ENCODE measurements at regions not wholly inside any gene's neighbourhood (a gene's known extent, or its start where the extent isn't known, plus 50 kb on each side); places are given as distances from the start of the nearest gene placed in this dataset.

DNA sequence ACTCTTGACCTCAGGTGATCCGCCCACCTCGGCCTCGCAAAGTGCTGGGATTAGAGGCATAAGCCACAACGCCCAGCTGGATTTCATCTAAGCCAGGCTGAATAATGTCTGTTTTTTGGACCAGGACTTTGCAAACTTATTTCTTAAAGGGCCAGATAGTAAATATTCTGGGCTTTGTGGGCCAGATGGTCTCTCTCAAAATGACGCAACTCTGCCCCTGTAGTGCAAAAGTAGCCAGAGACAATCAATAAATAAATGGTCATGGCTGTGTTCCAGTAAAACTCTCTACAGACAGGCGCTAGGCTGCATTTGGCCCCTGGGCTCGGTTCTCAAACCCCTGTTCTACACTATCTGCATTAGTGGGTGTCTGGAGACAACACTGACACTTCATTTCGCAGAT lies 121.9 kb upstream of the CDH13 start:
- H3K9me3 ChIP-seq: no peaks in the 10 kb centered on the region
- no peaks in the 10 kb centered on the region for H3K27me3 ChIP-seq (replicated peaks; ENCODE audit: insufficient read depth)
- no peaks in the 10 kb centered on the region for H3K4me1 ChIP-seq (ENCODE audit: control insufficient read depth in 1 of 2, low read depth in 2 of 2)
- no peak overlapping the region for H3K27ac ChIP-seq
- ATAC-seq (ENCODE audit: insufficient number of reproducible peaks, low FRiP score, low read depth) (no peak), DNase-seq (ENCODE audit: low spot score) (no peak)
- TF ChIP-seq, protein P1, sequence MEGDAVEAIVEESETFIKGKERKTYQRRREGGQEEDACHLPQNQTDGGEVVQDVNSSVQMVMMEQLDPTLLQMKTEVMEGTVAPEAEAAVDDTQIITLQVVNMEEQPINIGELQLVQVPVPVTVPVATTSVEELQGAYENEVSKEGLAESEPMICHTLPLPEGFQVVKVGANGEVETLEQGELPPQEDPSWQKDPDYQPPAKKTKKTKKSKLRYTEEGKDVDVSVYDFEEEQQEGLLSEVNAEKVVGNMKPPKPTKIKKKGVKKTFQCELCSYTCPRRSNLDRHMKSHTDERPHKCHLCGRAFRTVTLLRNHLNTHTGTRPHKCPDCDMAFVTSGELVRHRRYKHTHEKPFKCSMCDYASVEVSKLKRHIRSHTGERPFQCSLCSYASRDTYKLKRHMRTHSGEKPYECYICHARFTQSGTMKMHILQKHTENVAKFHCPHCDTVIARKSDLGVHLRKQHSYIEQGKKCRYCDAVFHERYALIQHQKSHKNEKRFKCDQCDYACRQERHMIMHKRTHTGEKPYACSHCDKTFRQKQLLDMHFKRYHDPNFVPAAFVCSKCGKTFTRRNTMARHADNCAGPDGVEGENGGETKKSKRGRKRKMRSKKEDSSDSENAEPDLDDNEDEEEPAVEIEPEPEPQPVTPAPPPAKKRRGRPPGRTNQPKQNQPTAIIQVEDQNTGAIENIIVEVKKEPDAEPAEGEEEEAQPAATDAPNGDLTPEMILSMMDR (IDR thresholded peaks at IDR 0.05): no peak
- no peaks in the 10 kb centered on the region for H3K36me3 ChIP-seq
- no peak overlapping the region for H3K4me3 ChIP-seq

DNA sequence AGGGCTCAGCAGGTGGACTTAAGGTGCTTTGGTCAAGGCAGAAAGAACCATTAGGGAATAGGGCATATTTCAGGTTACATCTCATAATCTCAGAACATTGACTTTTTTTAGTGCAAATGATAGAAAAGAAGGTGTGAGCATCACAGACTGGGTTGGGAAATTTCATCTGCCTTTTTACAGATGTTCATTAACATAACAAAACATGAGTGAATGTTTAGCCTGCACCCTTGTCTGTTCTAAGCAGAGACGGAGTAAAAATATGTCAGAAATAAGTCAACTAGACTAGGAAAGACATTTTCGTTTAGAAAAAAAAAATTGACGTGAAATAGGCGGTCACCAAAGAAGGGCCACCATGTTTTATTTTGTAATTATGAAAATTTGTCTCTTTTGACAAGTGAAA lies 127.5 kb upstream of the CDH13 start:
- Histone ChIP-seq H3K36me3 (no peaks in the 10 kb centered on the region), H3K27ac (no peak overlapping the region), H3K27me3 (replicated peaks; ENCODE audit: insufficient read depth) (no peaks in the 10 kb centered on the region), H3K4me3 (no peak overlapping the region), H3K9me3 (no peaks in the 10 kb centered on the region), H3K4me1 (ENCODE audit: control insufficient read depth in 1 of 2, low read depth in 2 of 2) (no peaks in the 10 kb centered on the region)
- ATAC-seq (ENCODE audit: insufficient number of reproducible peaks, low FRiP score, low read depth): no peak
- TF ChIP-seq, protein P1 (IDR thresholded peaks at IDR 0.05): no peak
- no peak for DNase-seq (ENCODE audit: low spot score)

DNA sequence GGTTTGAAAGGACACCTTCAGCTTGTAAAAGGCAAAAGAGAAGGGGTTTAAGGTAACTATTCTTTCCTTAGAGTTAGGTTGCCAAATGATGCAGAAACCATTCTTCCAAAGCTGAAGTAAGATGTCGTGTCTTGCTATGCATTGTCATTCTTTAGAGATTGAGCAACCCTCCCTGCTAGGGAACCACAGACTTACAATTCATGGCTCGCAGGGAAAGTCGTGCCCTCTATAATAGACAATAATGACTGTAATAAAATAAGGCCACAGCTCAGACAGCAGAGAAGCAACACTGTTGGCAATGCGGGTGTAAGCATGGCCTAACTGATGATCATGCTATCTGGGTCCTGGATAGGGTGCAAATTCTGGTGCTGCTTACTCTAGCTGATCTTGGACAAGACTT lies 129.6 kb upstream of the CDH13 start:
- Histone ChIP-seq H3K4me3 (no peak overlapping the region), H3K36me3 (no peaks in the 10 kb centered on the region), H3K9me3 (no peaks in the 10 kb centered on the region), H3K27ac (no peak overlapping the region), H3K27me3 (replicated peaks; ENCODE audit: insufficient read depth) (no peaks in the 10 kb centered on the region), H3K4me1 (ENCODE audit: control insufficient read depth in 1 of 2, low read depth in 2 of 2) (no peaks in the 10 kb centered on the region)
- no peak for ATAC-seq (ENCODE audit: insufficient number of reproducible peaks, low FRiP score, low read depth)
- TF ChIP-seq, protein P1 (IDR thresholded peaks at IDR 0.05): no peak
- no peak for DNase-seq (ENCODE audit: low spot score)

DNA sequence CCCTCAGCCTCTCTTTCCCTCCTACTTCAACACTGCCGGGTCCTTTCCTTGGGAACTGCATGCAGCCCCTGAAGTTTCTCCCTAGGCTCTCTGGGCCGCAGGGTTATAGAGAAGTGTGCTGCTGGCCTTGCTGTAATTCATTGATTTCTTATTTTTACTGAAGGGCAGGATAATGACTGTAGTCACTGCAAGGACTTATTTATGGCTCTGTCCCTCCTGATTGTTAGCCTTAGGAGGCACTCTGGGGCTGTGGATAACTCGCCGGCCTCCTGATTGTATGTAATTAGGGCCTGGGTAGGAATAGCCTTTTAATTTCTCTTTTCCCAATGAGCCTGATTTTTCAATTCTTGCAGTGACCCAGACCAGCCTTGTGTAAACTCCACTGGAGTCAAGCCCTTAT lies 138.3 kb upstream of the CDH13 start:
- TF ChIP-seq, protein P1 (IDR thresholded peaks at IDR 0.05): no peak
- H3K27me3 ChIP-seq (replicated peaks; ENCODE audit: insufficient read depth): no peaks in the 10 kb centered on the region
- ATAC-seq (ENCODE audit: insufficient number of reproducible peaks, low FRiP score, low read depth): no peak
- no peaks in the 10 kb centered on the region for H3K4me1 ChIP-seq (ENCODE audit: control insufficient read depth in 1 of 2, low read depth in 2 of 2)
- no peaks in the 10 kb centered on the region for H3K9me3 ChIP-seq
- H3K36me3 ChIP-seq: no peaks in the 10 kb centered on the region
- H3K4me3 ChIP-seq: no peak overlapping the region
- no peak for DNase-seq (ENCODE audit: low spot score)
- H3K27ac ChIP-seq: no peak overlapping the region

DNA sequence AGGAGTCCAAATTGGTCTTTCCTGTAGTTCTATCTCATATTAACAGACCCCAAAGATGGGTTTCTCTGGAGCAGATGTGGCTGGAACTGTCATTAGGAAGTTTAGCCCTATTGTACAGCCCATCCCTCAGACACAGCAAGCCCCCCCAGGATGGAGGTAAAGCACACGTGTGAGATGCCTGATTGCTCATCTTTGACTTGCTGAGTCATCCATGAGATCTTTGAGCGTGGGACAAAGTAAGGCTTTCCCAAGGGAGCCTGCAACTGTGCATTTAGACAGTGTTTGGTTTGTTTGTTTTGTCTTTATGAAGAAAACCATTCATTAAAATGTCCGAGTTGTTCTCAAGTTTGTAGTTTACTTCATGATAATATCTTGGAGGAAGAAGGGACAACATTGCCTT lies 145.3 kb upstream of the CDH13 start:
- Histone ChIP-seq H3K9me3 (no peaks in the 10 kb centered on the region), H3K4me3 (no peak overlapping the region), H3K27me3 (replicated peaks; ENCODE audit: insufficient read depth) (no peaks in the 10 kb centered on the region), H3K27ac (no peak overlapping the region), H3K36me3 (no peaks in the 10 kb centered on the region), H3K4me1 (ENCODE audit: control insufficient read depth in 1 of 2, low read depth in 2 of 2) (no peaks in the 10 kb centered on the region)
- TF ChIP-seq, protein P1 (IDR thresholded peaks at IDR 0.05): no peak
- ATAC-seq (ENCODE audit: insufficient number of reproducible peaks, low FRiP score, low read depth): no peak
- no peak for DNase-seq (ENCODE audit: low spot score)

All from thoracic aorta (tissue), 2 donors.